ENCODE measurements at regions not wholly inside any gene's neighbourhood (a gene's known extent, or its start where the extent isn't known, plus 50 kb on each side); places are given as distances from the start of the nearest gene placed in this dataset.

GRCh38 chr6:147749331-147749730 lies 240.8 kb downstream of the SAMD5 start:
- H3K23me2 ChIP-seq (ENCODE audit: low read depth, low read length) = no peaks in the 10 kb centered on the region; the same call in 1 of the 2 replicates
- no peak overlapping the region for H4K8ac ChIP-seq (ENCODE audit: extremely low read depth, insufficient read depth, low read length)
- POLR2A ChIA-PET (ENCODE audit: partially characterized antibody) = no interaction called here
- no peak overlapping the region for H2BK12ac ChIP-seq (ENCODE audit: low read depth, low read length)
- H3K4ac ChIP-seq (replicated peaks; ENCODE audit: insufficient read length, low read depth, low read length) = no peak overlapping the region
- no peak overlapping the region for H4K91ac ChIP-seq (replicated peaks; ENCODE audit: insufficient read length, low read length)
- H3K4me1 ChIP-seq (replicated peaks in 1 of 4; ENCODE audit: control insufficient read depth in 3 of 4, insufficient read depth in 4 of 4, low read length in 3 of 4) = no peaks in the 10 kb centered on the region
- no peak overlapping the region for H3K23ac ChIP-seq (ENCODE audit: insufficient read length)
- H2BK20ac ChIP-seq (ENCODE audit: low read length) = no peak overlapping the region
- no peaks in the 10 kb centered on the region for H3K27me3 ChIP-seq (replicated peaks in 1 of 4; ENCODE audit: control insufficient read depth in 3 of 4, extremely low read depth in 1 of 4, insufficient read depth in 3 of 4, low read length in 3 of 4)
- CTCF ChIA-PET (ENCODE audit: partially characterized antibody) = no interaction called here
- DNase-seq (ENCODE audit: low read depth in 1 of 2, low spot score in 2 of 2) (no peak), FAIRE-seq (no peak)
- no peak overlapping the region for H3K4me2 ChIP-seq (ENCODE audit: insufficient read depth in 1 of 2, low read depth in 2 of 2, low read length in 2 of 2)
- H3K27ac ChIP-seq (ENCODE audit: low read depth, low read length) = no peak overlapping the region
- TF ChIP-seq CBX8 (IDR thresholded peaks at IDR 0.05; ENCODE audit: borderline replicate concordance, low read depth, low read length) = no peak
- TF ChIP-seq CBX5 (IDR thresholded peaks at IDR 0.05; ENCODE audit: low read depth, low read length) = no peak
- TF ChIP-seq KDM5A (IDR thresholded peaks at IDR 0.05; ENCODE audit: low read length) = no peak
- TF ChIP-seq ATF3 (IDR thresholded peaks at IDR 0.05; ENCODE audit: insufficient read depth, low read depth, low read length) = no peak
- no peak for TF ChIP-seq JUND (IDR thresholded peaks at IDR 0.05; ENCODE audit: low read length)
- no peak overlapping the region for H3K14ac ChIP-seq (ENCODE audit: insufficient read length)
- no peak overlapping the region for H2BK5ac ChIP-seq (ENCODE audit: low read depth, low read length)
- H3K56ac ChIP-seq (replicated peaks; ENCODE audit: insufficient read length, low read depth, low read length) = no peak overlapping the region
- WGBS, 2 experiments (ENCODE audit: extremely low coverage in 1 of 2, insufficient coverage in 1 of 2, insufficient read length in 1 of 2, insufficient replicate concordance in 2 of 2, low coverage in 1 of 2, low lambda C conversion rate in 2 of 2, missing lambda C conversion rate in 1 of 2) = 84% methylated on average over 5 of the region's 5 CpGs; no CpG with 5 or more reads in 1 of the 2 experiments
- H2AFZ ChIP-seq (ENCODE audit: low read length) = no peak overlapping the region
- H2AK5ac ChIP-seq (ENCODE audit: low read depth, low read length) = no peak overlapping the region
- H2BK120ac ChIP-seq (replicated peaks; ENCODE audit: low read depth, low read length) = no peak overlapping the region
- no peaks in the 10 kb centered on the region for H3K79me2 ChIP-seq (ENCODE audit: control insufficient read depth in 1 of 2, insufficient read depth in 2 of 2, low read length in 2 of 2)
- H3K9me3 ChIP-seq (ENCODE audit: insufficient read depth in 2 of 2, low read depth in 1 of 2, low read length in 1 of 2) = no peaks in the 10 kb centered on the region
- H2BK15ac ChIP-seq (ENCODE audit: low read length) = no peak overlapping the region
- no peak overlapping the region for H3K18ac ChIP-seq (ENCODE audit: extremely low read depth, low read length)
- H4K5ac ChIP-seq (ENCODE audit: insufficient read length, low read depth, low read length) = no peak overlapping the region
- H3K79me1 ChIP-seq (ENCODE audit: low read depth, low read length) = no peaks in the 10 kb centered on the region
- H3K36me3 ChIP-seq (ENCODE audit: control insufficient read depth in 2 of 4, insufficient read depth in 4 of 4, low read length in 3 of 4) = no peaks in the 10 kb centered on the region
- H4K20me1 ChIP-seq (replicated peaks in 1 of 2; ENCODE audit: control insufficient read depth in 1 of 2, insufficient read depth in 2 of 2, low read length in 2 of 2) = no peaks in the 10 kb centered on the region
- no peak overlapping the region for H3K4me3 ChIP-seq (ENCODE audit: extremely low read depth in 1 of 4, insufficient read depth in 2 of 4, low read depth in 3 of 4, low read length in 4 of 4)
- H3K9ac ChIP-seq (replicated peaks in 1 of 4; ENCODE audit: extremely low read depth in 1 of 4, low read depth in 3 of 4, low read length in 3 of 4) = no peak overlapping the region

Measured in H1 (cell line).